ENCODE measurements at regions not wholly inside any gene's neighbourhood (a gene's known extent, or its start where the extent isn't known, plus 50 kb on each side); places are given as distances from the start of the nearest gene placed in this dataset.

- Histone ChIP-seq H2BK12ac (ENCODE audit: insufficient read length, low read depth, low read length) (no peak overlapping the region), H3K4me2 (ENCODE audit: insufficient read depth, insufficient read length, low read length) (no peak overlapping the region), H3K23me2 (ENCODE audit: insufficient read length, low read depth, low read length, poor library complexity, severe bottlenecking) (no peaks in the 10 kb centered on the region), H4K91ac (ENCODE audit: insufficient read length, low read depth, low read length) (no peak overlapping the region), H3K4ac (ENCODE audit: low read depth, low read length) (no peak overlapping the region), H2BK5ac (ENCODE audit: insufficient read length, low read length) (no peak overlapping the region), H3K9me3 (ENCODE audit: control insufficient read depth, low read depth, low read length) (no peaks in the 10 kb centered on the region), H3K14ac (ENCODE audit: insufficient read depth, low read length) (no peak overlapping the region), H3K18ac (ENCODE audit: insufficient read length, low read depth, low read length) (no peak overlapping the region), H3K79me1 (ENCODE audit: insufficient read depth, low read depth, low read length, poor library complexity, severe bottlenecking) (no peaks in the 10 kb centered on the region), H2BK120ac (ENCODE audit: low read depth, low read length, poor library complexity, severe bottlenecking) (no peak overlapping the region), H2BK15ac (ENCODE audit: low read depth, low read length) (no peak overlapping the region), H4K5ac (ENCODE audit: insufficient read length, low read depth, low read length) (no peak overlapping the region), H3K4me1 (ENCODE audit: insufficient read depth, low read length) (0 out of 2 replicates have a peak, but pooled peaks cover 2% of the 10 kb centered on the region), H2BK20ac (ENCODE audit: low read depth, low read length, poor library complexity, severe bottlenecking) (no peak overlapping the region), H3K79me2 (ENCODE audit: insufficient read depth, low read length) (no peaks in the 10 kb centered on the region), H3K27ac (ENCODE audit: insufficient read length, low read depth, low read length) (no peak overlapping the region), H2AK5ac (ENCODE audit: insufficient read length, low read length) (no peak overlapping the region), H4K8ac (replicated peaks; ENCODE audit: insufficient read length, low read depth, low read length) (no peak overlapping the region), H3T11ph (ENCODE audit: low read length) (no peak overlapping the region), H3K23ac (ENCODE audit: insufficient read length, low read depth, low read length) (no peak overlapping the region), H3K56ac (ENCODE audit: insufficient read length, low read depth, low read length) (no peak overlapping the region), H3K9ac (ENCODE audit: extremely low read depth, insufficient read length, low read length) (no peak overlapping the region), H3K27me3 (ENCODE audit: insufficient read depth, low read length) (no peaks in the 10 kb centered on the region), H2AFZ (ENCODE audit: low read length) (no peak overlapping the region), H4K20me1 (ENCODE audit: control insufficient read depth, insufficient read depth, insufficient read length) (no peaks in the 10 kb centered on the region)
- DNase-seq: no peak
- Mint-ChIP-seq H3K4me1 (peaks cover 4 to 5% of the 10 kb centered on the region in 2 experiments), H3K36me3 (ENCODE audit: insufficient read depth in 1 of 3, low read depth in 3 of 3) (no peaks in the 10 kb centered on the region), H3K27ac (no peak overlapping the region), H3K27me3 (ENCODE audit: low read depth) (no peaks in the 10 kb centered on the region), H3K9me3 (no peaks in the 10 kb centered on the region), H3K4me3 (no peak overlapping the region)
- WGBS (ENCODE audit: extremely low coverage, insufficient read length, low lambda C conversion rate): no CpG with 5 or more reads among the region's 3 CpGs
- no peak for TF ChIP-seq CTCF (conservative IDR thresholded peaks at IDR 0.05)
Observed at GRCh38 chr12:9273276-9273675, 65.1 kb upstream of the PZP start.

All from H9 (cell line).